C4-2B (cell line): ENCODE measurements at regions not wholly inside any gene's neighbourhood (a gene's known extent, or its start where the extent isn't known, plus 50 kb on each side); places are given as distances from the start of the nearest gene placed in this dataset.

Experiments
- CTCF ChIP-seq: fragments of 450-650 bp; conservative IDR thresholded peaks from 2 replicates; pipeline ENCODE4 v1.5.1; 2017; ENCODE audit warnings: mild to moderate bottlenecking
- ZFX ChIP-seq: fragments of 450-650 bp; IDR thresholded peaks from 2 replicates; pipeline ENCODE4 v1.6.1; 2017

GRCh38 chr5:143673676-143674468 is 138.1 kb upstream of the HMHB1 start:
- TF ChIP-seq CTCF = no peak
- no peak for TF ChIP-seq ZFX
